Stimulated activated CD4-positive, alpha-beta T cell treated with anti-CD3 and anti-CD28 coated beads, Interleukin-4, amount 100 ng/mL, for 48 hours (primary cell): ENCODE measurements at regions not wholly inside any gene's neighbourhood (a gene's known extent, or its start where the extent isn't known, plus 50 kb on each side); places are given as distances from the start of the nearest gene placed in this dataset.

ENCODE experiments used
- DNase-seq, 2 donors: peaks; one replicate each; pipeline ENCODE4 v3.0.0-alpha.2; 2020; ENCODE audit warnings: low read depth in 2 of 2

DNA sequence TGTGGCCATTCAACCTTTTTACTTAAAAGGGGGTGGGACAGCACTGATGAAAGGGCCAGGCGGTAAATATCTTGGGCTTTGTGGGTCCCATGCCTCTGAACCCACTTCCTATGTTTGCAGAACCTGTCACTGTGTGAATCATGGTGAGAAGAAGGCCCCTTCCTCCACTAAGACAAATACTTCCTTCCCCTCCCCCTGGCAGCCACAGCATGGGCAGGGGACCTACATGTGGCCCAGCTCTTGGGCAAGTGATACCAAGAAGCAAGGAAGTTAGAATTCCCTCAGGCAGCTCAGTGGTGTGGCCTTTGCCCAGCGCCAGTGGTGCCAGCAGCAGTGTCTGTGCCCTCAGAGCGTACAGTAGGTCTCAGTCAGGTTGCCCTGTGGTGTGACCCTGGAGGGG, 168.6 kb downstream of the TRIM33 start:
- DNase-seq, result no peak

DNA sequence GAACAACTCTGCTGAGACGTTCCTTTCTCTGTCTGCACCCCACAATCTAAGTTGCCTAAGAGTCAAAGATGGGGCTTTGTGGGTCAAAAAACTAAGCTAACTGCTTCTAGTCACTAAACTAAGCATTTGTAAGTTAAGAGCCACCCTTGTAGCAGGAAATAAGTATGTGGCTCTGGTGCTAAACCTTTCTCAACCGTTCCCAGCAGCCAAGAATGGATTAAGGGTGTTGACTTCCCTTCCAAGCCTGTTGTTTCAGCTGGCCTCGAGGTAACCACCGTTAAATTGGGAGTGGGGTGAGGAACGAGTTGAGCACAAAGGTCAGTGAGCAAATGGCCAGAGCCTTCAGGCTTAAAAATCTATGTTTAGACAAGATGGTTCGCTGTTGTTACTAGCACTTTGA, 169.1 kb downstream of the TRIM33 start:
- no peak for DNase-seq

DNA sequence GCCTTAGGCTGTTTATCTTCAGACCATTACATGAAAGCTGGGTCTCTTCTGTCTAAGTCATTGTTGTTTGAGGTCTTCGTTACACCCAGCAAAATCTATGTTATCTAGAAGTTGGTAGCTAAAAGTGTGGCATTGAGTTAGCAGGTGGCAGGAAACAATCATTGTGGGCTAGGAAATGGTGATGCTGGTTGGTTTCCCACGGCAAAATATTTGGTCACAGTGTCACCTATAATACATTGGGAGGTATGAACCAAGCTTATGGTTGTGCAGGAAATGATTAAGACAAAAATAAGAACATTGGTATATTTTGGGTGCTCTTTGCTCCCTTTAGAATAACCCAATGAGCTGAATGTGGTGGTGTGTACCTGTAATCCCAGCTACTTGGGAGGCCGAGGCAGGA, 169.7 kb downstream of the TRIM33 start:
- DNase-seq, result no peak

DNA sequence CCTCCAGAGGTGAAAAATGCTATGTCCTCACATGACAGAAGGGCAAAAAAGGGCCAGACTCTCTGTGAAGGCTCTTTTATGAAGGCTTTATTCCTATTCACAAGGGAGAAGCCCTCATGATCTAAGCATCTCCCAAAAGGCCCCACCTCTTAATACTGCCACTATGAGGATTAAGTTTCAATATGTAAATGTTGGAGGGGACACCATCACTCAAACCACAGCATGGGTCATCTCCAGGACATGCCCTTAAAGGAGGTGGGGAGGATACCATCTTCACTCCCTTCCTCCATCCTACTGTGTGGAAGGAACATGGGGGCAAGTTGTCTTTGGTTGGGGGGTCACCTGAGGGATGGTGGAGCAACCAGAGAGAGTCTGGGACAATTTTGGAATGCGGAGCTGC, 170.1 kb downstream of the TRIM33 start:
- DNase-seq, result no peak

DNA sequence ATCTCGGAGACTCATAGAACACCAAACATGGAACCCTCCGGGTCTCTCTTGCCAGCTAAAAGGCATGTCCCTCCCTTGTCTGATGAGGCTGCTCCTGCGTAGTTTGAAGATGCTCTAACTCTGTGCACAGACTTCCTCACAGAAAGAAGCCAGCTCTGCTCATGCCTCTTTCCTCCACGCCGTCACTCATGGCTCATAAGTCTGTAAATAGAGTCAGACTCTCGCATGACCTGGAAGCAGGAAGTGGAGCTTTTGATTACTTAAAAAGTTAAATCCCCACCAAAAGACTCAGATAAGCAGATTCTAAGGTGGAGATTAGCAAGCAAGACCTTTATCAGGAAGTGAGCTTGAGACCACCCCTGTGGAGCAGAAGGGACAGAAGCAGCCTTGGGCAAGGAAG, 171.6 kb downstream of the TRIM33 start:
- no peak for DNase-seq

DNA sequence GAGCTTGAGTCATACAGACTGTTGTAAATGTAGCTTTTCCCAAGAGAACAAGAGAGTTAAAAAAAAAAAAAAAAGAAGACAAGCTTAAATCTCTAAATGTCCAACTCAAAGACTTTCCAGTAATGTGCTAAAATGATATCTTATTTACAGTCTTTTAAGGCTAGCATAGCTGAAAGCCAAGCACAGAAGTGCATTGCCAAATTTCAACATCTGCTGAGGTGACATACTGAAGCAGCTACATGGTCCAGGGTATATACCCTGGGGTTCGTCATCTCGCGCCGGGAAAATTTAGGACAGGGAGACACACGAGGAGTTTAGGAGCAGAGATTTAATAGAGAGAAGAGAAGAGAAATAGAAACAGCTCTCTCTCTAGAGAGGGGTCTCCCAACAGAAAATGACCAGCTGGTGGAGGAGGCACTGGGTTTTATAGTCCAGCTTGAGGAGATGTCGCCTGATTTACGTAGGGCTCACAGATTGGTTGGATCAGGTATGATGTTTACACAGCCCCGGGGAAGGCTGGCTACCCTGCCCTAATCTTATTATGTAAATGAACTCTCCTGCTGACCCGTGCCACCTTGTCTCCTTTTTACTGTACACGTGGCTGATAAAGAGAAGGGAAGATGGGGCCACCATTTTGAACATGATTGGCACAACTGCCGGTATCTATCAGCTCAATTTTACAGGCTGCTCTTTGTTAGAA, 172.7 kb downstream of the TRIM33 start:
- DNase-seq, result no peak

DNA sequence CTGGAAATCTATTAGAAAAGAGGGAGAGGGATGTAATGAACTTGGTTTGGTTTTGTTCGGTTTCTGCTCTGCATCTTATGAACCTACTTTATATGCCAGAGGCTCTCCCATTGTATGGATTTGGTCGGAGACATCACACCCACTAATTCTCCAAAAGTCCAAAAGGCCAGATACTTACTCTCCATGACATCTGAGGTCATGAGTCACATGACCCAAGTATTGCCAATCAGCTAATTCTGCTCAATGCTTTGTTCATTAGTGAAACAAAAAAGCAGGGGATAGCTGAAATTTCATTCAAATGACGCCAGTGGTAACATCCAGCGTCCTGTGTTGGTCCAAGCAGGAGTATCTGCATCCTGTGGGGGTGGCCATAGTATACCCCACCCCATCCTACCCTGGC, 173.6 kb downstream of the TRIM33 start:
- no peak for DNase-seq

DNA sequence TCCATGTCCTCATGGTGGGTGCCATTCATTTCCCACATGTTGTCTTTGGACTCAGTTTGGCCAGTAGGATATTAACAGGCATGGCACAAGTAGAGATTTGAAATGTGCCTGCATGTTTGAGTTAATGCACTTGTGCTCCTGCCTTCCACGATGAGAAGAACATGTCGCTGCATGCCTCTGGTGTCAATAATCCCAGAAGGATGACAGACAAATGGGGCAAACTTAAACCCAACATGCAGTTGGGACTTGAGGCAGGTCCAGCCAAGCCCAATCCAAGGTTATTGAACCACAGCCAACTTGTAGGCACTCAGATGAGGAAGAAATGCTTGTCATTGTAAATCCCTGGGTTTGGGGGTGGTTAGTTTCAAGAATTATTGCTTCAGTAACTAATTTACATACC, 174.6 kb downstream of the TRIM33 start:
- DNase-seq, result no peak

DNA sequence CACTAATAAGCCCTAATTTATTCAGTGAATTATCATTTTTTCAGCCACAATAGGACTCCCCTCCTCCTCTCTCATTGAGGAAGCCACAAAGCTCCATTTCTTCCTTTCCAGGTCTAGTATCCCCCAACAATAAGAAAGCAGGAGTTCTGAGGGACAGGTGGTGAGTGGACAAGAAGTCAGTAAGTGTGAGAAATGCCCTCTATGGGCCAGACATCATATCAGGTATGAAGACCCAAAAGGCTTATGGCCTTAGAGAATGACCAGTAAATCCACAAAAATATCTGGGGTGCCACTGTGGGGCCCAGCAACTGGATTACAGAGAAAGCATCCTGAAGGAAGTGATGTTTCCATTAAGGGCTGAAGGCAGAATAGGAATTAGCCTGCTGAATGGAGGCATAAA, 175.7 kb downstream of the TRIM33 start:
- no peak for DNase-seq

DNA sequence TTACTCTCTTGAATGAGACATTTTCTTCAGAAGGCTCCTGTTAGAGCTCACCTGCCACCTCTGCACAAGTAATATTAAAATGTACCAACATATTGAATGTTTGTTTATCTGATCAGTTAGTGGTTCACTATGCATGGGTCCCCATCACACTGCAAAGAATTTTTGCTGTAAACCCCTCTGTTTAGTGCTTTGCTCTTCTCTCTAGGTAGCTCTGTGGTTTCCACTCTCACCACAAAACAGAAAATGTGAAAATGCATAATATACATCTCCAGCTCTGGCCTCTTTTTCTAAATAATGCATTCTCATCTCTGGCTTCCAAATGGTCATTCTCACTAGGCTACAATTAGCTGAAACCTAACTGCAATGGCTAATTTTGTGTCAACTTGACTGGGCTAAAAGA, 176.7 kb downstream of the TRIM33 start:
- no peak for DNase-seq

DNA sequence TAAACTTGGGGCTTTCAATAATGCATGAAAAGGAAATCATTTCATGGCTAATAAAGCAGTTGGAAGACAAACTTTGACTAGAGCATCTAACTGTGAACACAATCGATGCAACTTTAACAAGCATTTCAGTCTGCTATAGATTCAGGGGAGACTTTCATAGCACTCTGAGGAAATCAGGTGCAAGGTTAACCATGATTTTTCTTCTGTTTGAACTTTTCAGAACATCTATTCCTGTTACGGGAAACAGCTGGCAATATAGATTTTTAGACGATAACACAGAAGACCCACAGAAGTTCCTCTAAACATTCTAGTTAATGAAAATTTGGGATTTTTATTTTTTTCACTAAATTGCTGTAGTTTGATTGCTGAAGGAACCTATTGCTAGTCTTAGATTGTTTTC, 177.3 kb downstream of the TRIM33 start:
- no peak for DNase-seq

DNA sequence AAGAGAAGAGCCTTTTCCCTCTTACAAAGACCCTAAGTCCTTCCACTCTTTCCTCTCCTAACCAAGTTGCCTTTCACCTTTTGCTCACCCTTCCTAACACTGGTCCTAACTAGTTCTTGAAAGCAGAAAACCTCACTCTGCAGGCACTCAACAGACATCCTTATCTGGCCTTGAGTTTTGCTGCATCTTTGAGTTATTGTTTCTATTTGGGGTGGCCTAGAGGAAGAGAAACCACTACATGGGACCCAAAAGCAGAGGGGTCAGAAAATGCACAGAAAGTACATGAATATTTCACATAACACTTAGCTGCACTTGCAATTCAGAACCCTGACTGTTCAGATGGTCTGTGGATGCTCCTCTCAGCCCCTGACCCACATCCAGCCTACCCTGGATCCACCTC, 178.3 kb upstream of the SYT6 start:
- no peak for DNase-seq

DNA sequence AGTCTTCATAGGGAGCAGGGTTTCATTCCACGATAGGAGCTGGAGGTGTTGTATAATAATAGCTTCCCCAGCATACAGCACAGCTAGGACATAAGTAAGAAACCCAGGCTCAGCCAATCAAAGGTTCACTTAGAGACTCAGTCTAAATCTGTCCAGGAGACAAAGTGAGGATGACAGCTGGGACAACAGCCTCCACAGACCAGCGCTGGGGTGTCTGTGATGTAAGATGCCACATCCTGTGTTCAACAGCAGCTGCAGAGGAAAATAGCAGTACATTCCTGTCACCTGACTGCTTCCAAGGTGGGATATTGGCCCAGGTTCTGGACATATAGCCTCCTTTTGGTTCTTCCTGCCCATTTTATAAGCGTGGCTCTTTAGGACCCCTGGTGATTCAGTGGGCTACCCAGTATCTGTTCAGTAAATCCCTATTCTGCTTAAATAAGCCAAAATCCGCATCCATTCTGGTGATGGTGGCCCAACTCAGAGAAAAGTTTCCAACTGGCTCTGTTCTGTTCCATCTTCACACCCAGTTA, 176.8 kb upstream of the SYT6 start:
- DNase-seq, result no peak

DNA sequence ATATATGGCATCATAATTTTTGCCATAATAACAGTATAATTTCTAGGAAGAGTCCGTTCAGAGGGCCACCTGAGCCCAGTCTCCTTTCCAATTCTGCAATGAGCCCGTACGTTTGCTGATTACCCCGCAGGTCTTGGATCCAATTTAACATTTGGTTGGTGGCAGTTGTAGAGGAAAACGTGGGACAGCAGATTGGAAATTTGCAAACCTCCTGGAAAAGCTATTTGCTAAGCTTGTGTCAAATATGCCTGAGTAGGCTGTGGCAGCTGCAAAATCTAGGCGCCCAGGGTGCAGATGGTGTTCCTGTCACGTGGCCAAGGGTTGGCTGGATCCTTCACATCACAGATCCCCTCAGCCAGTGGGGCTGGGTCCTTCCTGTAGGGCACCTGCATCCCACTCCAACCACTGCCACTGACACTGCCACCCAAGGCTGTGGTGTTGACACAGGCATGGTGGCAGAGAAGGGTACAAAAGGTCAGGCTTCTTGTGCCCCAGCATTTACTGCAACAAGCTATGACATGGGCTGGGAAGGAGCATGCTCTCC, 174.8 kb upstream of the SYT6 start:
- no peak for DNase-seq

DNA sequence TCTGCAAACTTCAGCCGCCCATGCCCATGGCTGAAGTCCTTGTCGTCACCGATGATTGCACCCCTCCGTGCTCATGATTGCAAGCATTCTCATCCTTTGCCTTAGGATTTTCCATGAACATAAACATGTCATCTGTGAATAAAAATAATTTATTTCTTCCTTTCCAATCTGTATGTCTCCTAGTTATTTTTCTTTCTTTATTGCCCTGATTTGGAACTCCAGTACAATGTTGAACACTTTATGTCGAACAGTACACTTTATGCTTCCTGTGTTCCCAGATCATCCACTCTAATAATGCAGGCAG, 170.9 kb upstream of the SYT6 start:
- no peak for DNase-seq

DNA sequence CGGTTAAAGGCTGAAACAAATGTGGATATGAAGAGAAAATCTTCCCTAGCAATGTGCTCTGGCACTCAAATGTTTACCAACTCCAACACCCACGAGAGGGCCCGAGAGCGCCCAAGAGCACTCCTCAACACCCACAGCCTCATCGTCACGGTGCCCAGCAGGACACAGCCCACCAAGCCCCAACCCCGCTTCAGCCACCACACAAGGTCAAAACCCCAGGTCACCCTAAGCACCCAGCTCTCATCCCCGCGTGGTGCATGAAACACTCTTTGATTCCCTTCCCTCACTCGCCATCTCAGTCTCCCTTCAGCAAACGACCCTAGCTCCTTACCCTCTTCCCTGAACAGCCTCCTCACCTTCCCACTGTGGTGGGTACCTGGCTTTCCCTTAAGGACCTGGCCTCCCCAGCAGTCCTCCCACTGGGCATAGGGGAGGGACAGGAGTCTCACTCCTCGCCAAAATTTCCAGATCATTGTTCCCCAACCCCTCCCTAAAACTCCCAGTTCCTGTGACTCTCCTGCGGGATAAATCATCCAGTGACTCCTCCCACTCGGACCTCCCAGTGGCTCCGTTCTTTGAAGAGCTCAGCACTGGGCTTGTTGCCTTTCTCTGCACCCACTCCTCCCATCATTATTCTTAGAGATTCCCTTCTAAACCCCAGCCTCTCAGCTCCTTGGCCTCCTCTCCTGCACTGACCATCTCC, 170.4 kb upstream of the SYT6 start:
- DNase-seq, result no peak

DNA sequence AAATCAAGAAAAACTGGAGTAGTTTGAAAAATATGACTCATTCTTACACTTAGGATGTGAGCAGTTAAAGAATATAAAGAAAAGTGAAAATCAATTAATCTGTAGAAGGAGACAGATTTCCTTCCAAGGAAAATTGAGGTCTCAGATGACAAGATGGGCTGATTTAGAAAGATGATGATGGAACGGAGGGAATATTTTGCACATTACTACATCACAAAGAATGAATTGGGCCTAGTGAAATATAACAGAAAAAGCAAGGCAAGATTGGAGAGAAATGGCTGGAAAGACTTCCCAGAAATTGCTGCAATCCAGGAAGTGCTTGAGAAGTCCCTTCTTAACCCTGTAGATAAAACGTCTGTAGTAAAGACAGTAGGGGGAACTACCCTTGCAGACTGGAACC, 169.1 kb upstream of the SYT6 start:
- DNase-seq, result no peak

DNA sequence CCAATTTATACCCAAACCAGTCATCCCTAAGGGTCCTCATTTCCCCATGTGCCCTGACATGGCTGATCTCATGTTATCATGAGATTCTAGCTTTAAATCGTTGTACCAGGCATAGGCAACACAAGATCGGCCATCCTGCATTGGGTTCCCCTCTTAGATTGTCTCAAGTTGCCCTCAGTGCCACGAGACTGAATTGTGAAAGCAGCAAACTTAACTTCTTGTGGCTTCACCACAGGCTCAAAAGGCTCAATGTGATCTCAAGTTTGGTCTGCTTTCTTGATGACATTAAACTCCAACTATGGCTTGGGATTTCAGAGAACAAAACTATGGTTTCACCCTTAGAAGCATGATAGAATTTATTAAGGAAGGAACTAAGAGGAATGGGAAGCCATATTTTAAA, 168.5 kb upstream of the SYT6 start:
- DNase-seq, result no peak

DNA sequence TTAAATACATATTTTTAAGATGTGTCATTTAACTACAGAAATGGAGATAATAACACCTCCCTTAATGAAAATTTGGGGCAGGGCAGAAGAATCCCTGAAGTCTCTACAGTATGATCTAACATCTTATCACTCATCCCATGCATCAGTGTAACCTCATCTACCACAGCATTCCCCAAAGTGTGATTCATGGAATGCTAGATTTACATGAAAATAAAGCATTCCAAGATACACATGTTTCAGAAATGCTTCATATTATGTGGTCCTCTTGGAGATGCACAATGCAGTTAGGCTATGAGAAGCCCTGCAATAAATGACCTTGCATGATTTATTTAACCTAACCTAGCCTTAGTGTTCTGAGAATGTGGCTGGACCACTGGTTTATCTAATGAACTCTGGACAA, 166.9 kb upstream of the SYT6 start:
- no peak for DNase-seq

DNA sequence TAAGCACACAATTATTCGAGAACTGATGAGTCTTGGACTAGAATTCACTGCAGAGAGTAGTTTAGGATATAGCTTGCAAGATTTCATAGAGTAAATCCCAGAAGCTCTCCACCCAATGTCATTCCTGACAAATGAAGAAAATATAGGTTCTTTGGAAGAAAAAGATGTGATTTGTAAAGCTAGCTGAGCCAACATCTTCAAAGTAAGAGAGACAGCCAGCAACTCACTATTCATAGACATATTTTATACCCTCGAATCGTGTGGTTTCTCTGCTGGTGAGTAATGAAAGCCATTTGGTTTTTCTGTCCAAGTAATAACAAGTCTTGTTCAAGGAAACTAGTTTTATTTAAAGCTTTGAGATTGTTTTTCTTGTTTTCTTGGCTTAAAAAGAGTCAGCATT, 165.7 kb upstream of the SYT6 start:
- no peak for DNase-seq

DNA sequence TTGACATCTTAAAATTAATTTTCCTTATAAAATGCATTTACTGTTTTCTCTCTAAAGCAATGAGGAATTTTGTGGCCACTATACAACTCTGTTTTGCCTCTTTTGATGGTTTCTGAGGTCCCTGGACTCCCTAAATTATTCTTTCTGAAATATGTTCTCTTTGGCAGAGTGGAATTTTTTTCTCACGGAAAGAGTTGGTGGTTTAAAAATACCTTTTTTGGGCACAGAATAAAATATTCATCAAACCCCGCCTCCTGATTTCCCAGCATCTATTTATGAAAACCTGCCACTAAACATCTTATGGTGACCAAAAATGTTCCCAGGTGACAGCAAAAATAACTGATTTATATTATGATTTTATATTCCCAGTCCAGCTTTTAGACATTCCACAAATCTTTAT, 165.3 kb upstream of the SYT6 start:
- no peak for DNase-seq

DNA sequence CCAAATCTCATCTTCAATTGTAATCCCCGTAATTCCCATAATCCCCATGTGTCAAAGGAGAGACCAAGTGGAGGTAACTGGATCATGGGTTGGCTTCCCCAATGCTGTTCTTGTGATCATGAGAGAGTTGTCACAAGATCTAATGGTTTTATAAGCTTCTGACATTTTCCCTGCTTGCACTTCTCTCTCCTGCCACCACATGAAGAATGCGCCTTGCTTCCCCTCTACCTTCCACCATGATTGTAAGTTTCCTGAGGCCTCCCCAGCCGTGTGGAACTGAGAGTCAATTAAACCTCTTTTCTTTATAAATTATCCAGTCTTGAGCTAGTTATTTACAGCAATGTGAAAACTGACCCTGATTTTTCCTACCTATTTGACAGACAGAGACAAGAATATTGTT, 162.5 kb upstream of the SYT6 start:
- no peak for DNase-seq

DNA sequence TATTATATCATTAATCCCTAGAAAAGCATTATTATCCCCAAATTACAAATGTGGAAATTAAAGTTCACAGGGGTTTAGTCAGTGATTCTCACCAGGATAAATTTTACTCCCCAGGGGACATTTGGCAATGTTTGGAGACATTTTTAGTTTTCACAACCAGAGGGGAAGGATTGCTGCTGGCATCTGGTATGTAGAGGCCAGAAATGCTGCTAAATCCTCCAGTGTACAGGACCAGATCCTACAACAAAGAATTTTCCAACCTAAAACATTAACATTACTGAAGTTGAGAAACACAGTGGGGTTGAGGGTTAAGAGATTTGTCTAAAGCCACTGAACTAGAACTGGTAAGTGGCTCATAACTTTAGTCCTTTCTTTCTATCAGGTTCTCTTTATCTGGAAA, 162.0 kb upstream of the SYT6 start:
- no peak for DNase-seq

DNA sequence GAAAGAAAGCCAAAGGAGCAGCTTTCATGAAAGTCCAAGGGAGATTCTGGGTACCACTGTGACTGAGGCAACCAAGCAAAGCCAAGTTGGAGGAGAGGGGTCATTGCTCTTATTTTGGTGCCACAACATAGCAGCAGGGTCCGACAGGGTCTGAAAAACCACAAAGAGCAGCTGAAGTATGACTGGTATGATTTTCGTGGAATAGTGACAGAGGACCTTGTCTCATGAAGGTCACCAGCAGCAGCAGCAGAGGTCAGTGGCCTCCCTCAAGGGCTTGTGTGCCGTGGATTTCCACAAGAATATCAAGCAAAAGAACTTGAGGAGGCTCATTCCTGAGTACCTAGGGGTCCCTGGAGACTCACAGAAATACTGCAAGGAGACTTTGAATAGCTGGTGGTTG, 160.9 kb upstream of the SYT6 start:
- no peak for DNase-seq
